ENCODE measurements at regions not wholly inside any gene's neighbourhood (a gene's known extent, or its start where the extent isn't known, plus 50 kb on each side); places are given as distances from the start of the nearest gene placed in this dataset.

DNA sequence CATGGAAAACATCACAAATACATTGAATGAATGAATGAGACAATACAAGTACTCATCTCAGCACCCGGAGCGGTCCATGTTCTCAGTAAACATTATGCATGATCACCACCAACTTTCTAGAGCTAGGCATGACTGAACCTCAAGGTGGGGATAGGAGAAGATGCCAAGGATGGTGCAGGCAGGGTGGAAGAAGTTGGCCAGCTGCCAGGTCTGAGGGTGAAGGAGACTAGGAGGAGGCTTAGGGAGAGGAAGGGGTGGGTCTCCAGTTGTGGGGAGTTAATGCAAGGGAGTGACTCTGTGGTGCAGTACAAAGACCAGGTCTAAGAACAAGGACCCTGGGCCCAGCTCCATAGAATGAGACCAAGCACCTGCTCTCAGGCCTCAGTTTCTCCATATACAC is 91.7 kb downstream of the MATN1 start:
- peaks cover 10% of the 10 kb centered on the region for H3K9me3 Mint-ChIP-seq
- H3K4me1 Mint-ChIP-seq (ENCODE audit: low read depth): no peaks in the 10 kb centered on the region
- DNase-seq (ENCODE audit: low spot score): no peak
- peaks cover 2% of the 10 kb centered on the region for H3K27me3 Mint-ChIP-seq (ENCODE audit: low read depth)
- H3K4me3 Mint-ChIP-seq: no peak overlapping the region
- H3K27ac Mint-ChIP-seq: no peak overlapping the region
- no peaks in the 10 kb centered on the region for H3K36me3 Mint-ChIP-seq (ENCODE audit: low read depth)

GRCh38 chr1:30629501-30629900 is 93.9 kb downstream of the MATN1 start:
- Mint-ChIP-seq H3K4me3 (no peak overlapping the region), H3K36me3 (ENCODE audit: low read depth) (no peaks in the 10 kb centered on the region), H3K27ac (no peak overlapping the region), H3K27me3 (ENCODE audit: low read depth) (peaks cover 4% of the 10 kb centered on the region), H3K4me1 (ENCODE audit: low read depth) (no peaks in the 10 kb centered on the region), H3K9me3 (peaks cover 13% of the 10 kb centered on the region)
- no peak for DNase-seq (ENCODE audit: low spot score)

DNA sequence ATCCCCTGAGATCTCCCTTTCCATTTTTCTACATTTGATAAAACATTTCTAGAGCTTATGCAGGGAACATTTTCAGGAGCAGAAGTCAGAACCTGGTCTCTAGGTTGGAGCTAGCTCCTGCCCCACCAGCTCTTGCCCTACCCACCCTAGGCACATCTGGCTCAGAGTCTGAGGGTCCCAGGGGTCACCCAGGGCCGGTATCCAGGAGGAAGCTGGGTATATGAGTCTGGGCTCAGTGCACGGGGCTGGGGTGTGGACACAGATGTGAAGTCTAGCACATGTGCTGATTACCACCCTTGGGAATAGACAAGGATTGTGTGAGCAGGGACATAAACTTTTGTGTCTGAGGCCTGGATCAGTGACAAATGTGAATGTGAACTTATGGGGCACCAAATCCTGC is 95.4 kb downstream of the MATN1 start:
- no peaks in the 10 kb centered on the region for H3K4me1 Mint-ChIP-seq (ENCODE audit: low read depth)
- peaks cover 23% of the 10 kb centered on the region for H3K9me3 Mint-ChIP-seq
- no peak overlapping the region for H3K27ac Mint-ChIP-seq
- H3K27me3 Mint-ChIP-seq (ENCODE audit: low read depth): peaks cover 4% of the 10 kb centered on the region
- no peaks in the 10 kb centered on the region for H3K36me3 Mint-ChIP-seq (ENCODE audit: low read depth)
- no peak overlapping the region for H3K4me3 Mint-ChIP-seq
- DNase-seq (ENCODE audit: low spot score): no peak

DNA sequence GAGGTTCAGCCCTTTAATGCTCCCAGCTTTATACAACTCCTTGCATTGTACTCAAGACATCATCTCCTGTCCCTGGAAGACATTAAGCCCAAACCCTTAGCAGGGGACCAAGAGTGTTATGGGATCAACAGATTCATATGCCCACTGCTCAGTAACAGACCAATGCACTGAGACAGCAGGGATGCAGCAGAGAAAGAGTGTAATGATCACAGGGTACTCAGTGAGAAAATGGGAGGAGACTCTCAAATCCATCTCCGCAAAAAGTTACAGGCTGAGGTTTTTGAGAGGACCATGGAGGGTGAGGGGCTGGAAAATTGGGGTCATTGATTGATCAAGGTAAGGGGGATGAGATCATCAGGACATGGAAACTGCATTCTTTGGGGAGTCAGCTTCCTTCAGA is 96.2 kb downstream of the MATN1 start:
- H3K9me3 Mint-ChIP-seq: peaks cover 24% of the 10 kb centered on the region
- H3K4me1 Mint-ChIP-seq (ENCODE audit: low read depth): no peaks in the 10 kb centered on the region
- no peak overlapping the region for H3K27ac Mint-ChIP-seq
- DNase-seq (ENCODE audit: low spot score): no peak
- no peaks in the 10 kb centered on the region for H3K36me3 Mint-ChIP-seq (ENCODE audit: low read depth)
- H3K27me3 Mint-ChIP-seq (ENCODE audit: low read depth): peaks cover 4% of the 10 kb centered on the region
- H3K4me3 Mint-ChIP-seq: no peak overlapping the region

GRCh38 chr1:30623431-30623830 is 100.0 kb downstream of the MATN1 start:
- no peaks in the 10 kb centered on the region for H3K4me1 Mint-ChIP-seq (ENCODE audit: low read depth)
- H3K27me3 Mint-ChIP-seq (ENCODE audit: low read depth): peaks cover 2% of the 10 kb centered on the region
- no peak overlapping the region for H3K4me3 Mint-ChIP-seq
- no peak overlapping the region for H3K27ac Mint-ChIP-seq
- DNase-seq (ENCODE audit: low spot score): no peak
- H3K36me3 Mint-ChIP-seq (ENCODE audit: low read depth): no peaks in the 10 kb centered on the region
- peaks cover 24% of the 10 kb centered on the region for H3K9me3 Mint-ChIP-seq

DNA sequence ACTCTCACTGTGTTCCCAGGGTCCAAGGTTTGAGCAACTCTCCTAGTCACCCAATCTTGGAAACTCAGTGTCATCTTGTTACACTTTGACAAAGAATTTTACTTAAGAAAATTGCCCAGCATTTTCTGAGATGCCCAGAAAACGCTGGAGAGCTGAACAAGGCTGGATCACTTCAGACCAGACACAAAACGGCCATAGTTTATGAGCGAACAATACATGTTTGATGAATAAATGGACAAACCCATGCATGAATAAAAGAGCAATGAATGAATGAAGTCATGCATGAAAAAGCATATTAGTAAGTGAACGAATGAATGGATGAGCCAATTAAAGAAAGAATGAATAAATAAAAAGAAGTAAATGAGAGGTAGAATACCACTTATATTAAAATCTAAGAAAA is 103.8 kb downstream of the MATN1 start:
- Mint-ChIP-seq H3K36me3 (ENCODE audit: low read depth) (no peaks in the 10 kb centered on the region), H3K4me1 (ENCODE audit: low read depth) (no peaks in the 10 kb centered on the region), H3K4me3 (no peak overlapping the region), H3K9me3 (peaks cover 11% of the 10 kb centered on the region), H3K27ac (no peak overlapping the region), H3K27me3 (ENCODE audit: low read depth) (peaks cover 2% of the 10 kb centered on the region)
- DNase-seq (ENCODE audit: low spot score): no peak

DNA sequence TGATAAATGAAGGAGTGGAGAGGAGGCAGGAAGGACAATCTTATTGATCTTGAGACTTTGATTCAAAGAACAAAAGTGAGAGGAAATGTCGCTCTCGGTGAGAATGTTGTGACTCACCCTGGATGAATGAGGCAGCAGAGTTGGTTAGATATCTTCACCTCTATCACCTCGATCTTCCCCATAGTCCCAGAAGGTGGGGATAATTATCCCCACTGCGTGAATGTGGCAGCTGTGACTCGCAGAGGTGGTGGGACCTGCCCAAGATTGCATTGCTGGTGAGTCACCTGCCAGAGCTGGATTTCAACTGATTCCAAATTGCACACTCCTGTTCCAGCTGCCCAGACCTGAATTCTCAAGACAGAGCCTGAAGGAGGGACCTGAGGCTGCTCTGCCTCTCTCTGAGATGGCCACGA is 105.0 kb downstream of the MATN1 start:
- no peaks in the 10 kb centered on the region for H3K36me3 Mint-ChIP-seq (ENCODE audit: low read depth)
- no peak overlapping the region for H3K4me3 Mint-ChIP-seq
- H3K9me3 Mint-ChIP-seq: peaks cover 5% of the 10 kb centered on the region
- no peak overlapping the region for H3K27ac Mint-ChIP-seq
- DNase-seq (ENCODE audit: low spot score): peak; percentile 7
- peaks cover 2% of the 10 kb centered on the region for H3K27me3 Mint-ChIP-seq (ENCODE audit: low read depth)
- H3K4me1 Mint-ChIP-seq (ENCODE audit: low read depth): no peaks in the 10 kb centered on the region

DNA sequence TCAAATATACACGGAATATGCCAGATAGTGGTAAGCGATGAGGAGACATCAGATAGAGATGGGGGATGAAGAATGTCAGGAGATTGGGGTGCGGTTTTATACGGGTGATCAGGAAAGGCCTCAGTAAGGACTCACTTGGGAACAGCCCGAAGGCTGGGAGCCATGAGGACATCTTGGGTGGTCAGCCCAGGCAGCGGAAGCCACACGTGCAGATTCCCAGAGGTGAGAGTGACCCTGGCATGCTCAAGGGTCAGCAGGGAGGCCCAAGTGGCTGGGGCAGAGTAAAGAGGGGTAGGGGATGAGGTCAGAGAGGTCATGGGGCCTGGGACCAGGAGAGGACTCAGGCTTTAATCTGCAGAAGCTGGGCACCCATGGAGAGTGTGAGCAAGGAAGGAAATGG is 106.6 kb downstream of the MATN1 start:
- Mint-ChIP-seq H3K36me3 (ENCODE audit: low read depth) (no peaks in the 10 kb centered on the region), H3K4me3 (no peak overlapping the region), H3K4me1 (ENCODE audit: low read depth) (no peaks in the 10 kb centered on the region), H3K27ac (no peak overlapping the region), H3K9me3 (no peaks in the 10 kb centered on the region), H3K27me3 (ENCODE audit: low read depth) (peaks cover 2% of the 10 kb centered on the region)
- no peak for DNase-seq (ENCODE audit: low spot score)

- Mint-ChIP-seq H3K27me3 (ENCODE audit: low read depth) (peaks cover 2% of the 10 kb centered on the region), H3K27ac (no peak overlapping the region), H3K36me3 (ENCODE audit: low read depth) (no peaks in the 10 kb centered on the region), H3K4me1 (ENCODE audit: low read depth) (no peaks in the 10 kb centered on the region), H3K4me3 (no peak overlapping the region), H3K9me3 (no peaks in the 10 kb centered on the region)
- no peak for DNase-seq (ENCODE audit: low spot score)
Measured at GRCh38 chr1:30615816-30616590, 107.4 kb downstream of the MATN1 start.

- no peak overlapping the region for H3K4me3 Mint-ChIP-seq
- H3K27me3 Mint-ChIP-seq (ENCODE audit: low read depth): peaks cover 2% of the 10 kb centered on the region
- DNase-seq (ENCODE audit: low spot score): no peak
- H3K9me3 Mint-ChIP-seq: no peaks in the 10 kb centered on the region
- no peaks in the 10 kb centered on the region for H3K36me3 Mint-ChIP-seq (ENCODE audit: low read depth)
- no peaks in the 10 kb centered on the region for H3K4me1 Mint-ChIP-seq (ENCODE audit: low read depth)
- no peak overlapping the region for H3K27ac Mint-ChIP-seq
Measured at GRCh38 chr1:30615076-30615795, 108.1 kb downstream of the MATN1 start.

- Mint-ChIP-seq H3K27ac (no peak overlapping the region), H3K9me3 (no peaks in the 10 kb centered on the region), H3K4me3 (no peak overlapping the region), H3K4me1 (ENCODE audit: low read depth) (no peaks in the 10 kb centered on the region), H3K36me3 (ENCODE audit: low read depth) (no peaks in the 10 kb centered on the region), H3K27me3 (ENCODE audit: low read depth) (peaks cover 5% of the 10 kb centered on the region)
- DNase-seq (ENCODE audit: low spot score): no peak
Measured at GRCh38 chr1:30613188-30613587, 110.2 kb downstream of the MATN1 start.

GRCh38 chr1:30612536-30613065 is 110.8 kb downstream of the MATN1 start:
- Mint-ChIP-seq H3K27me3 (ENCODE audit: low read depth) (peaks cover 3% of the 10 kb centered on the region), H3K27ac (no peak overlapping the region), H3K4me1 (ENCODE audit: low read depth) (no peaks in the 10 kb centered on the region), H3K9me3 (no peaks in the 10 kb centered on the region), H3K36me3 (ENCODE audit: low read depth) (no peaks in the 10 kb centered on the region), H3K4me3 (no peak overlapping the region)
- DNase-seq (ENCODE audit: low spot score): no peak

DNA sequence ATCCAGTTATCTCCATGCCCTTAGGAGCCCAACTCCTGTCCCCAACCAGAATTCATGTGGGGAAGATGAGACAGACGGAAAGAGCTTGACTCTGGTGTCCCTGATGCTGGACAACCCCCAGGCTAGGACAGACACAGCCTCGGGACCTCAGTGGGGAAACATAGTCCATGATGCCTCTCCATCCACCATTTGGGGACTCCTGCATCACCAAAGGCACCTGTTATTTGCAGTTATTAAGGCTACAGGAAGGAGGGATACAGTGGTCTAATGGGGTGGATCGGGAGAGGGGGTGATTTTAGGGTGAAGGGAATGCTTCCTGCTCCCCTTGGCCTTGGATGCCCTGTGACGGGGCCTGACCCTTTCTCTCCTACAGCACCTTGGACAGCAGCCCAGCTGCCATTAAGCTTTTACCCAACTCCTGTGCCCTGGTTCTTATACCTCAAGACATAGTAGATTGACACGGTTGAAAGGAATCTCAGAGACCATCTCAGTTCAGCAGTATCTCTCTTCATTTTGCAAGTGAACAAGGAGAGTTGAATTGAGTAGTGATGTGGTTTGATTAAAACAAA is 111.6 kb downstream of the MATN1 start:
- no peak overlapping the region for H3K27ac Mint-ChIP-seq
- H3K9me3 Mint-ChIP-seq: no peaks in the 10 kb centered on the region
- H3K4me1 Mint-ChIP-seq (ENCODE audit: low read depth): no peaks in the 10 kb centered on the region
- H3K36me3 Mint-ChIP-seq (ENCODE audit: low read depth): no peaks in the 10 kb centered on the region
- peaks cover 2% of the 10 kb centered on the region for H3K27me3 Mint-ChIP-seq (ENCODE audit: low read depth)
- no peak overlapping the region for H3K4me3 Mint-ChIP-seq
- DNase-seq (ENCODE audit: low spot score): no peak

- no peak for DNase-seq (ENCODE audit: low spot score)
- no peak overlapping the region for H3K4me3 Mint-ChIP-seq
- H3K9me3 Mint-ChIP-seq: no peaks in the 10 kb centered on the region
- H3K4me1 Mint-ChIP-seq (ENCODE audit: low read depth): no peaks in the 10 kb centered on the region
- peaks cover 2% of the 10 kb centered on the region for H3K27me3 Mint-ChIP-seq (ENCODE audit: low read depth)
- H3K27ac Mint-ChIP-seq: no peak overlapping the region
- H3K36me3 Mint-ChIP-seq (ENCODE audit: low read depth): no peaks in the 10 kb centered on the region
Measured at GRCh38 chr1:30610917-30611316, 112.5 kb downstream of the MATN1 start.
